Right lobe of liver (tissue), 4 donors: ENCODE measurements at regions not wholly inside any gene's neighbourhood (a gene's known extent, or its start where the extent isn't known, plus 50 kb on each side); places are given as distances from the start of the nearest gene placed in this dataset.

Experiments
- POLR2A ChIP-seq: fragments of 450-650 bp; IDR thresholded peaks from one replicate; pipeline ENCODE4 v1.6.1; 2017; ENCODE audit warnings: antibody characterized with exemption, mild to moderate bottlenecking
- TF ChIP-seq, protein P1 (sequence below), 4 donors: fragments of 200-600 bp in 3 of 4; fragments of 450-650 bp in 1 of 4; IDR thresholded peaks; one replicate each; pipeline versions ENCODE4 v1.5.1 to v1.8.0; 2016 to 2022; ENCODE audit warnings: antibody characterized with exemption in 4 of 4, mild to moderate bottlenecking in 2 of 4
- donor health status: DM: no; HTN: no; CAD: no.
- donor health status: DM: no; HTN: no; CAD: no.
- donor health status: DM: no; HTN: yes; CAD: no.

DNA sequence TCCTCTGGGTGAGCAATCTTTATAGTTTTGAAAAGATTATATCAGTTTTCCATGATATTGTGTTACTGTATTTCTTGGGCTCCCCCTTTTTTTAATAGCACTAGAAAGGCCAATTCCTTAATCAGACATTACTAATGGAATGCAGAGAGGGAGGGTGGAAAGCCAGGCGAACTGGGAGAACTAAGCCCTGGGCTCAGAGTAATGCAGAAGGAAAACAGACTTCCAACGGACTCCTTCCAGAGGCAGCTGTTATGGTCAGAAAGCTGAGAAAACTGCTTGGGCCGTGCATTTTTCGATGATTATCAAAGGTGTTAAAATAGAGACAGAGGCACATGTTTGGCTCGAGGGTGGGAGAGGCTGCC is 206.3 kb downstream of the FOXD2 start:
- TF ChIP-seq, protein P1, sequence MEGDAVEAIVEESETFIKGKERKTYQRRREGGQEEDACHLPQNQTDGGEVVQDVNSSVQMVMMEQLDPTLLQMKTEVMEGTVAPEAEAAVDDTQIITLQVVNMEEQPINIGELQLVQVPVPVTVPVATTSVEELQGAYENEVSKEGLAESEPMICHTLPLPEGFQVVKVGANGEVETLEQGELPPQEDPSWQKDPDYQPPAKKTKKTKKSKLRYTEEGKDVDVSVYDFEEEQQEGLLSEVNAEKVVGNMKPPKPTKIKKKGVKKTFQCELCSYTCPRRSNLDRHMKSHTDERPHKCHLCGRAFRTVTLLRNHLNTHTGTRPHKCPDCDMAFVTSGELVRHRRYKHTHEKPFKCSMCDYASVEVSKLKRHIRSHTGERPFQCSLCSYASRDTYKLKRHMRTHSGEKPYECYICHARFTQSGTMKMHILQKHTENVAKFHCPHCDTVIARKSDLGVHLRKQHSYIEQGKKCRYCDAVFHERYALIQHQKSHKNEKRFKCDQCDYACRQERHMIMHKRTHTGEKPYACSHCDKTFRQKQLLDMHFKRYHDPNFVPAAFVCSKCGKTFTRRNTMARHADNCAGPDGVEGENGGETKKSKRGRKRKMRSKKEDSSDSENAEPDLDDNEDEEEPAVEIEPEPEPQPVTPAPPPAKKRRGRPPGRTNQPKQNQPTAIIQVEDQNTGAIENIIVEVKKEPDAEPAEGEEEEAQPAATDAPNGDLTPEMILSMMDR (IDR thresholded peaks at IDR 0.05) = no peak
- TF ChIP-seq POLR2A = no peak
